ENCODE measurements at regions not wholly inside any gene's neighbourhood (a gene's known extent, or its start where the extent isn't known, plus 50 kb on each side); places are given as distances from the start of the nearest gene placed in this dataset.
"Not testable (repeated sequence)": the region's sequence is repeated elsewhere in the genome, so short reads cannot be mapped to it uniquely, and the experiment has no call there.

DNA sequence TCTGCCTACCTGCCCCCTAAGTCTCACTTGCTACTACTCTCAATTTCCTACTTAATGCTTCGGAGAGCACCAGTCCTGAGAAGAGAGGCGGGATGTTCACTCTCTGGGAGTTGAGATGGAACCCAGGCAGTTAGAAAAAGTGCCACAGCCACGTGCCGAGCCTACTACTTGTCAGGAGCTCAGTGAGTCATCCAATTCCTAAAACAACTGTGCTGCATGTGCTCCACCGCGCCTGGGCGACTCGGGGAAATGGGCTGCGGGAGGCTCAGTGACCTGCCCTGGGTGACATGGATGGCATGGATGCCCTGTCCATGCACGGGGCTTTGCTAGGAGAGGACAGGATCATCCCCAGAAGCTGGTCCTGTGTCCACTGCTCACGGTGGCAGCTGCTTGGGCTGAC lies 2884.2 kb downstream of the RPIA start:
- not testable (repeated sequence) for H3K4me1 ChIP-seq (ENCODE audit: insufficient read depth, low read length); H3K79me2 ChIP-seq (ENCODE audit: insufficient read depth, low read length); H3T11ph ChIP-seq (ENCODE audit: low read length); H3K23me2 ChIP-seq (ENCODE audit: insufficient read length, low read depth, low read length, poor library complexity, severe bottlenecking); H3K27ac Mint-ChIP-seq; H2AK5ac ChIP-seq (ENCODE audit: insufficient read length, low read length); H3K9ac ChIP-seq (ENCODE audit: extremely low read depth, insufficient read length, low read length); H2BK12ac ChIP-seq (ENCODE audit: insufficient read length, low read depth, low read length); H3K4me3 Mint-ChIP-seq; H3K79me1 ChIP-seq (ENCODE audit: insufficient read depth, low read depth, low read length, poor library complexity, severe bottlenecking); H3K4ac ChIP-seq (ENCODE audit: low read depth, low read length); H3K27ac ChIP-seq (ENCODE audit: insufficient read length, low read depth, low read length); H3K23ac ChIP-seq (ENCODE audit: insufficient read length, low read depth, low read length); H2BK15ac ChIP-seq (ENCODE audit: low read depth, low read length); H2BK20ac ChIP-seq (ENCODE audit: low read depth, low read length, poor library complexity, severe bottlenecking); H4K91ac ChIP-seq (ENCODE audit: insufficient read length, low read depth, low read length); H2BK120ac ChIP-seq (ENCODE audit: low read depth, low read length, poor library complexity, severe bottlenecking); H4K8ac ChIP-seq (replicated peaks; ENCODE audit: insufficient read length, low read depth, low read length); H4K20me1 ChIP-seq (ENCODE audit: control insufficient read depth, insufficient read depth, insufficient read length); H3K18ac ChIP-seq (ENCODE audit: insufficient read length, low read depth, low read length); H3K27me3 ChIP-seq (ENCODE audit: insufficient read depth, low read length); H3K14ac ChIP-seq (ENCODE audit: insufficient read depth, low read length); H2BK5ac ChIP-seq (ENCODE audit: insufficient read length, low read length); DNase-seq; H3K4me2 ChIP-seq (ENCODE audit: insufficient read depth, insufficient read length, low read length); H3K27me3 Mint-ChIP-seq (ENCODE audit: low read depth); H3K56ac ChIP-seq (ENCODE audit: insufficient read length, low read depth, low read length); H4K5ac ChIP-seq (ENCODE audit: insufficient read length, low read depth, low read length); H2AFZ ChIP-seq (ENCODE audit: low read length); H3K4me1 Mint-ChIP-seq
- peaks cover 17% of the 10 kb centered on the region for H3K9me3 ChIP-seq (ENCODE audit: control insufficient read depth, low read depth, low read length)
- Mint-ChIP-seq H3K36me3 (ENCODE audit: insufficient read depth in 1 of 3, low read depth in 3 of 3) (peaks cover 13 to 16% (median 14%) of the 10 kb centered on the region in 3 experiments), H3K9me3 (peaks cover 57 to 62% of the 10 kb centered on the region in 2 experiments)
- WGBS (ENCODE audit: extremely low coverage, insufficient read length, low lambda C conversion rate): no CpG with 5 or more reads among the region's 11 CpGs

DNA sequence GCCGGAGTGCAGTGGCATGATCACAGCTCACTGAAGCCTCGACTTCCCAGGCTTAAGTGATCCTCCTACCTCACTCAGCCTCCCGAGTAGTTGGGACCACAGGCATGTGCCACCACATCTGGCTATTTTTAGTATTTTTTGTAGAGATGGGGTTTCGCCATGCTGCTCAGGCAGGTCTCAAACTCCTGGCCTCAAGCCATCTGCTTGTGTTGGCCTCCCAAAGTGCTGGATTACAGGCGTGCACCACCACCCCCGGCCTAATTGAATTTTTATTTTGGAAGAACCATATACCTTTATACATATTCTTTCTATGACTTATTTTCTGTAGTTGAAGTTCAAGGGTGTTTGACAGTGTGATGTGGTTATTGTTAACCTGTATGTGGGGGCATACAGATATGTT lies 2885.9 kb downstream of the RPIA start:
- not testable (repeated sequence) for H2BK12ac ChIP-seq (ENCODE audit: insufficient read length, low read depth, low read length); H2BK120ac ChIP-seq (ENCODE audit: low read depth, low read length, poor library complexity, severe bottlenecking); H2BK15ac ChIP-seq (ENCODE audit: low read depth, low read length); H3K4ac ChIP-seq (ENCODE audit: low read depth, low read length); H3T11ph ChIP-seq (ENCODE audit: low read length); H3K14ac ChIP-seq (ENCODE audit: insufficient read depth, low read length); H2AFZ ChIP-seq (ENCODE audit: low read length); H3K4me2 ChIP-seq (ENCODE audit: insufficient read depth, insufficient read length, low read length); H2BK5ac ChIP-seq (ENCODE audit: insufficient read length, low read length); H3K4me1 ChIP-seq (ENCODE audit: insufficient read depth, low read length); H3K79me2 ChIP-seq (ENCODE audit: insufficient read depth, low read length); H3K18ac ChIP-seq (ENCODE audit: insufficient read length, low read depth, low read length); H3K56ac ChIP-seq (ENCODE audit: insufficient read length, low read depth, low read length); H3K4me3 Mint-ChIP-seq; H2AK5ac ChIP-seq (ENCODE audit: insufficient read length, low read length); H4K91ac ChIP-seq (ENCODE audit: insufficient read length, low read depth, low read length); H3K23ac ChIP-seq (ENCODE audit: insufficient read length, low read depth, low read length); H3K4me1 Mint-ChIP-seq; H3K9ac ChIP-seq (ENCODE audit: extremely low read depth, insufficient read length, low read length); H3K27me3 ChIP-seq (ENCODE audit: insufficient read depth, low read length); H3K27me3 Mint-ChIP-seq (ENCODE audit: low read depth); H3K27ac Mint-ChIP-seq; H3K79me1 ChIP-seq (ENCODE audit: insufficient read depth, low read depth, low read length, poor library complexity, severe bottlenecking); H4K5ac ChIP-seq (ENCODE audit: insufficient read length, low read depth, low read length); H4K20me1 ChIP-seq (ENCODE audit: control insufficient read depth, insufficient read depth, insufficient read length); H3K23me2 ChIP-seq (ENCODE audit: insufficient read length, low read depth, low read length, poor library complexity, severe bottlenecking); DNase-seq; H3K27ac ChIP-seq (ENCODE audit: insufficient read length, low read depth, low read length); H2BK20ac ChIP-seq (ENCODE audit: low read depth, low read length, poor library complexity, severe bottlenecking); H4K8ac ChIP-seq (replicated peaks; ENCODE audit: insufficient read length, low read depth, low read length)
- H3K36me3 Mint-ChIP-seq (ENCODE audit: insufficient read depth in 1 of 3, low read depth in 3 of 3): peaks cover 12 to 15% (median 14%) of the 10 kb centered on the region in 3 experiments
- WGBS (ENCODE audit: extremely low coverage, insufficient read length, low lambda C conversion rate): no CpG with 5 or more reads among the region's 6 CpGs
- H3K9me3 ChIP-seq (ENCODE audit: control insufficient read depth, low read depth, low read length): peaks cover 17% of the 10 kb centered on the region
- H3K9me3 Mint-ChIP-seq: peaks cover 56 to 61% of the 10 kb centered on the region in 2 experiments
